HG03520 (cell line): ENCODE measurements at regions not wholly inside any gene's neighbourhood (a gene's known extent, or its start where the extent isn't known, plus 50 kb on each side); places are given as distances from the start of the nearest gene placed in this dataset.
"Not testable (repeated sequence)": the region's sequence is repeated elsewhere in the genome, so short reads cannot be mapped to it uniquely, and the experiment has no call there.

Source experiments
- ATAC-seq: cut with Tn5 transposase; IDR thresholded peaks from one replicate; pipeline ENCODE4 v1.9.1; 2021; ENCODE audit warnings: mild to moderate bottlenecking, moderate library complexity; ENCODE audit not compliant: unreplicated experiment

DNA sequence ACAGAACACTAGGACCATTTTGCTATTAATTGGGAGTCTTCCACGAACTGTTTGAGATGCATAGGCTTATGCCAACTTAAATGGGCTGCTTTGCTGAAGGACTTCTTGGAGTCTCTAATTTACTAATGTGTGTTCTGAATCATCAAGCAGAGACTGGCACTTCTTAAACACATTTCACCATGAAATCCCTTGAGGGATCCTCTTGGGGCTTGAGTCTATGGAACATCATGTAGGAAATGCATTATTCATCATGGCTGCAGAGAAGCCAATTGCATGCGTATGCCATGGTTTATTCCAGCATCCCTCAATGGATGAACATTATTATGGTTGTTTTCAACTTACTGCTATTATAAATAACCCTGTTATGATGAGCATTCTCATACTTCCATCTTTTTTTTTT, 73.4 kb downstream of the FGD2 start:
- ATAC-seq: no peak

DNA sequence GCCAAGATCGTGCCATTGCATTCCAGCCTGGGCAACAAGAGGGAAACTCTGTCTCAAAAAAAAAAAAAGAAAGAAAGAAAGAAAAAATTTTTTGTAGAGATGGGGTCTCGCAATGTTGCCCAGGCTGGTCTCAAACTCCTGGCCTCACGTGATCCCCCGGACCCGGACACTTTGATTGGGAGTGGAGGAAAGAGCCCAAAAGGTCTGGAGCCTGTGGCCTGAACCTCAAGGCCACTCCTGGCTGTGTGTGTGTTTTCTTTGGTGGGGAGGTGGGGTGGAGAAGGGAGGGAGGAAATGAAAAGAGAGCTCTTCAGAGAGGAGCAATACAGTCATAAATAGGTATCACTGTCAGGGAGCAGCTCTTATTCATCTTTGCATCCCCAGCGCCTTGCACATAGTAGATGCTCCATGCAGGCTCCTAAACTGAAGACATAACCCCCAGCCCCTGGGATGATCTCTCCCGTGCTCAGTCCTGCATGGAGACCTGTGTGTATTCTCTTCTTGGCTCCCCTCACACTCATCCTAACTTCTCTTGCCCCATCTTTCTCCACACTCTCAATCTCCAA, 75.7 kb downstream of the FGD2 start:
- no peak for ATAC-seq

DNA sequence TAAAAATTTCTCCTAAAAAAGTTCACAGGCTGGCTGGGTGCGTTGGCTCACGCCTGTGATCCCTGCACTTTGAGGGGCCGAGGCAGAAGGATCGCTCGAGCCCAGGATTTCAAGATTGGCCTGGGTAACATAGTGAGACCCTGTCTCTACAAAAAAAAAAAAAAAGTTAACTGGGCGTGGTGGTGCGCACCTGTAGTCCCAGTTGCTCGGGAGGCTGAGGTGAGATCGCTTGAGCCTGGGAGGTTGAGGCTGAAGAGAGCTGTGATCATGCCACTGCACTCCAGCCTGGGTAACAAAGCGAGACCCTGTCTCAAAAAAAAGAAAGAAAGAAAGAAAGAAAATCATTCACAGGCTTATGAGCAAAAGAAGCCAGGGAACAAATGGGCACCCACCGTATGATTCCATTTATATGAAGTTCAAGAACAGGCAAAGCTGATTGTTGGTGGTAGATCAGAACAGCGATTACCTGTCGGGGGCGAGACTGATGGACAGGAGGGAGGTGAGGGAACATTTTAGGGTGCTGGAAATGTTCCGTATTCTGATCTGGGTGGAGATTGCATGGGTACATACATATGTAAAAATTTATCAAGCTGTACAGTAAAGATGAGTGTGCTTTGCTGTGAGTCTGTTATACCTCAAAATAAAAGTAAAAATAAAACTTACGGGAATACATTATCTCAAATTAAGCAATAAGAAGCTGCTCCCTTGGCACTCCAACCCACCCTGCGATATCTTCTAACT, 77.1 kb downstream of the FGD2 start:
- ATAC-seq: no peak

DNA sequence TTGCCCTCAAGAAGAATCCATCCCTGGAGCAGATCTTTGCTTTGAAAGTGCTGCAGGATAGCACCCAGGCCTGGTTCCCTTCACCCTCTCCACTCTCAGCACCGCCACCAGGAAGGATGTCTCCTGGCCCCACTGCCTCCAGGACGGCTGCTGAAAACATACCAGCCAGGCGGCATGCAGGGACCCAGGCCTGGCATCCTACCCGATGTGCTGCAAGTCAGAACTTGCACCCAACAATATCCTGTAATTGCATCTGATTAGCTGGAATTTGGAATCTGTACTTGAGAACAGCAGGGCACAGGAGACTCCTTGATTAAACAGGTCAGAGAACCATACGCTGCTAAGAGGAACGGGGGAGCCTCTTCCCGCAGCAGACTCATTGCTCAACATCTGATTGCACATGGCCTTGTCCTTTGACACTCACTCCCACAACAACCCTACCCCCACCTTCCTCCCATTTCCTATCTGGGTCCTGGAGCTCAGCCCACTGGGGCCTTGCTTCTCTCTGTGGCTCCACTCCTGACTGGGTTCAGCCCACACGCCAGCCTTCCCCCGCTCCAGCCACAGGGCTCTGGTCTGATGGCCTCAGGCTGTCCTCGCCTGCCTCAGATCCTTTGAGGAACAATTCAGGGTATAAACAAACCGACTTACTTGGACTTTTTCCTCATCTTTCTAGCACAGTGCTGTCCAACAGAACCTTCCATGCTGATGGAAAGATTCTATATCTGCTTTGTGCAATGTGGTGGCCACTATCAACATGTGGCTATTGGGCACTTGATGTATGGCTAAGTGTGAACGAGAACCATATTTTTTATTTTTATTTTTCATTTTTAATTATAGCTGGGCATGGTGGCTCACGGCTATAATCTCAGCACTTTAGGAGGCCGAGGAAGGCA, 78.0 kb downstream of the FGD2 start:
- no peak for ATAC-seq

DNA sequence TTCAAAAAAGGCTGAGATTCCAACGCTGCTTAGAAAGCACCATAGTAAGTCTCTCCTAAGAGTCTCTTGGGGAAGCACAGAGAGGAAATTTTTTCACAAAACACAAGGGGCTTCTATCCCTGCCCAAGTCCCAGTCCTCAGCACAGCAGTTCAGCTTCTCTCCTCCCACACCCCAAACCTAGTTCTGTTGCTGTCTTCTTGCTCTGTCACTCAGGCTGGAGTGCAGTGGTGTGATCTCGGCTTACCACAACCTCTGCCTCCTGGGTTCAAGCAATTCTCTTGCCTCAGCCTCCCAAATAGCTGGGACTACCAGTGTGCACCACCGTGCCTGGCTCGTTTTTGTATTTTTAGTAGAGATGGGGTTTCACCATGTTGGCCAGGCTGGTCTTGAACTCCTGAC, 79.2 kb downstream of the FGD2 start:
- not testable (repeated sequence) for ATAC-seq

DNA sequence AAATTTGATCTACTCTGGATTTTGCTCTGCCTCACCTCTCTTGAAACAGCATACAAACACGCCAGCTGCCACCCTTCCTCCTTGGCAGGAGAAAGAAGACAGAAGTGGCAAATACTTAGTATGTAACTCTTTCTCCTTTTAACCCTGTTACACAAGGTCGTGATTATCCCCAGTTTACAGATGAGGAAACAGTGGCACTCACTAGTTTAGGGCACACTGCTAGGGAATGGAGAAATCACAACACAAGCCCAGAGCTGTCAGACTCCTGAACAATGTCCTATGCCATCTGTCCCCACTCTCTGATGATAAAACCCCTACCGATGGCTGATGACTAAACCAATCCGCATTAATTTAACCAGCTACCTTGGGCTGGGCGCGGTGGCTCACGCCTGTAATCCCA, 79.7 kb downstream of the FGD2 start:
- ATAC-seq: no peak

DNA sequence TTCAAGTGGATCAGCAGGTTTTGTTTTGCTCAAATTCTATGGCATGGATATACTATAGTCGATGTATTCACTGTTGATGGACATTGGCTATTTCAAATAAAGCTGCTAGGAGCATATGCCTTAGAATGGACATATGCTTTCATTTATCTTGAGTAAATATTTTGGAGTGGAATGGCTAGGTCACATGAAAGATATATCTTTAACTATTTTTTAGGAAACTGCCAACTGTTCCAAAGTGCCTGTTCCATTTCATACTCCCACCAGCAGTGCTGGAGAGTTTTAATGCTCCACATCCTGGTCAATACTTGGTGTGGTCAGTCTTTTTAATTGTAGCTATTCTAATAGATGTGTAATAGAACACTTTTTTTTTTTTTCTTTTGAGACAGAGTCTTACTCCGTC, 81.1 kb upstream of the PIM1 start:
- ATAC-seq: no peak

DNA sequence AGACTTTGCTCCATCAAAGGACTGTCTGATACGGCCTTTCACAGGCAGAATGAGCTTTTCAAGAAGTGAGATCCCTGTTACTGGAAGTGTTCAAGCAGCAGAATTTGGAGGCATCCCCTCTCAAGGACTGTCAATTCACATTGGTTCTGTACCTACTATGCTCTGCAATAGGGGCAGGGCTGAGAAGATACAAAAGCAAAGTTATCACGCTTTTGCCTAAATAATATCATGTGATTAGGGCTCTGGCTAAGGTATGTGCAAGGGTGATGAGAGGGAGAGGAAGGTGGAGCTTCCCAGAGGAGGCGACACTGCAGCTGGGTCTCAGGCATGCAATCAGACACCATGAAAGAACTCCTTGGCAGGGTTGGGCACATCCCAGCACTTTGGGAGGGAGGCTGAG, 80.2 kb upstream of the PIM1 start:
- no peak for ATAC-seq

DNA sequence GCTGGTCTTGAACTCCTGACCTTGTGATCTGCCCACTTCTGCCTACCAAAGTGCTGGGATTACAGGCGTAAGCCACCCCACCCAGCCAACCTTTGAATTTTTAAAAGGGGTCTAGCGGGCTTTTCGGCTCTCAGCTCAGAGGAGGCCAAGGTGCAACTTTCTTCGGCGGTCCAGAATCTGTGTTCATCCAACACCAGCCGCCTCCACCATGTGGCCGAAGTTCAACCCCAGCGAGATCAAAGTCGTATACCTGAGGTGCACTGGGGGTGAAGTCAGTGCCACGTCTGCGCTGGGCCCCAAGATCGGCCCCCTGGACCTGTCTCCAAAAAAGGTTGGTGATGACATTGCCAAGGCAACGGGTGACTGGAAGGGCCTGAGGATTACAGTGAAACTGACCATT, 78.8 kb upstream of the PIM1 start:
- not testable (repeated sequence) for ATAC-seq

DNA sequence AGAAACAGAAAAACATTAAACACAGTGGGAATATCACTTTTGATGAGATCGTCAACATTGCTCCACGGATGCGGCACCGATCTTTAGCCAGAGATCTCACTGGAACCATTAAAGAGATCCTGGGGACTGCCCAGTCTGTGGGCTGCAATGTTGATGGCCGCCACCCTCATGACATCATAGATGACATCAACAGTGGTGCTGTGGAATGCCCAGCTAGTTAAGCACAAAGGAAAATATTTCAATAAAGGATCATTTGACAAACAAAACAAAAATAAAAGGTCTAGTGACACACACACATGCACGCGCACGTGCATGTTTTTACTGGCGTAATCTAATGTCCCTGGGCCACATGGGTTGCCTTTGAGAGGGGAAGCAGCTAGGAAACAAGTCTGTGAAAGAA, 78.4 kb upstream of the PIM1 start:
- ATAC-seq: not testable (repeated sequence)

DNA sequence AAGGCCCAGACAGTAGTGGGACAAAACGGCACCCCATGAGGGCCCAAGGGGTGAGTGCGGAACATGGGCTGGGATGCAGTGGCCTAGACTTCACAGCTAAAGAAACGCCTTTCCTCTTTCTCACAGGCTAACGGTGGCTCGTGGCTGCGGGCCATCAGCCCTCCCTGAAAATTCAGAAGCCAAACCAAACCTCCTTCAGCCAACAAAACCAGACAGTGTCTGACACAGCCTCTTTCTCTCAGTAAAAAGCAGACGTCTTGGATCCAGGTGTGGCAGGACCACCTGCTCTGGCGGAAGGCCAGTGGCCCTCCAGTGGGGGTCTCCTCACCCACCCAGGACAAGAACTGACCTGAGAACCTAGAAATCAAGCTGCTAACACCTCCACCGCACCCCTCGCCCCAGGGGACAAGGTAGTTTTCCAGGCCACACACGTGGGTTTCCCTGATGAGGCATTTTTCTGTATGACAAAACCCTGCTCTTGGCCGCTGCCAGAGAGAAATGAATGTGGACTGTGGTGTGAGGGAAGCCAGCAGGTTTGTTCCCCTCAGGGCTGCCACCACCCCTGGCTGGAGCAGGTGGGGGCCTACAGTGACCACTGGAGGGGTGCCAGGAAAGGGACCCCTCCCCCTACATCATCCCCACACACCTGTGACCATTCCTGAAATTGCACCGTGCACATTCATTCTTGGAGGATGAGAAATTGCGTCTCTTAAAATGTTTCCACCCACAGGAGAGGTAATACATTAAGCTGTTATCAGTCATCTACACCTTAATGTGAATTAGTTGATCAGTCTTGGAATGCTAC, 76.8 kb upstream of the PIM1 start:
- no peak for ATAC-seq

DNA sequence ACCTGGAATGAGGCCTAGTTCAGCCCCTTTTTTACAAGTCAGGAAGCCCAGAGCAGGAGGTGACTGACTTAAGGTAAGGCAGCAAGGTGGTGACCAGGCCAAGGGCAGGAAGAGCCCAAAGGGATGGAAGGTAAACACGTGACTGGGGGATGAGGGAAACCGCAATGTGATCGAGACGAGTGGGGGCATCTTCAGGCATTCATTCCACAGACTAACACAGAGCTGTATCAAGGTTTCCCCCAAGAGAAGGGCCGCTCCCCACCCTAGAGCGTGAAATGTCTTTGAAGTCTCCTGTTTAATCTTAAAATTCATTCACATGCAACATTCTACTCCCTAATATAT, 76.3 kb upstream of the PIM1 start:
- no peak for ATAC-seq

DNA sequence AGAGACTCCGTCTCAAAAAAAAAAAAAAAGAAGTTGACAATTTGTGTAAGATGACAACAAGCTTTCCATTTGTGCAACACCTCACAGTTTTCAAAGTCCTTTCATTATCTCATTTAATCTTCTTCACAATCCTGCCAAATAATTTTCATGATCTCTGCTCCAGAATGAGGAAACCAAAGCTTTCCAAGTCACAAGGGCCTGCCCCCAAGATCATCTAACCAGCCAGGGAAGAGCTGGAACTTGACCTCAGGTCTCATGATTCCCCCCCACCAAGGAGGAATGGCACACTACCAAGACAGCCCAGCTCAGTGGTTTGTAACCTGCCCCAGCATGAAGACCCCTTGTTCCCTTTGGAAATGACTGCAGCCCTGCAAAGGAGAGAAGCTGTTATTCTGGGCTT, 74.0 kb upstream of the PIM1 start:
- no peak for ATAC-seq

DNA sequence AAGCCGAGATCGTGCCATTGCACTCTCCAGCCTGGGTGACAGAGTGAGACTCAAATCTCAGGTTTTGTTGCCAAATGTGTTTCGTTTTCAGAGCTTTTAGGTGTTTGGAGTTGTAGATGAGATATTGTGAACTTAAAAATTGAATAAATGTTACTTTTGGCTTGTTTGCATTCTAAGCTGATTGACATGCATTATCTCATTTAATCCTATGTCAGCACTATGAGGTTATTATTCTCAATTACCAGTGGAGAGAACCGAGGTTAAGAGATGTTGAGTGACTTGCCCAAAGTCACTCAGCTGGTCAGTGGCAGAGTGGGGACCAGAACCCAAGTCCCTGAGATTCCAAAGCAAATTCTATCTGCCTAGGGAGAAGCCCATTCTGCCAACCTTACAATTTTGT, 72.6 kb upstream of the PIM1 start:
- no peak for ATAC-seq

DNA sequence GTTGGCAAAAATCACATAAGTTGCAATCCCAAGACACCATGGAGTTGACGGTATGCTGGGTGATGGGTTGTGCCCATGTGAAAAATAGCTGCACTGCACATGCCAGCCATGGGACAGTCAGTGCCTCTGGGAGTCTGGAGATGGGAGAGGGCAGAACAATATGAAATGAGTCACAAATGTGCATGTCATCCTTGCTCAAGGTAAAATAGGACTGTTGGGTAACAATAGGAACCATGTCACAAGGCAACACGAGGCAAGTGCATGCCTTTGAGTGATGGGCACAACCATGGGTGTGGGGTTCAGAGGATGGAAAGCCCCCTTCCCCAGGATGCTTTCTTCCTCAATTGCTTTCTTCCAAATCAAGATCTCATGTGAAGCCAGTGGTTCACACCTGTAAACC, 70.5 kb upstream of the PIM1 start:
- no peak for ATAC-seq

DNA sequence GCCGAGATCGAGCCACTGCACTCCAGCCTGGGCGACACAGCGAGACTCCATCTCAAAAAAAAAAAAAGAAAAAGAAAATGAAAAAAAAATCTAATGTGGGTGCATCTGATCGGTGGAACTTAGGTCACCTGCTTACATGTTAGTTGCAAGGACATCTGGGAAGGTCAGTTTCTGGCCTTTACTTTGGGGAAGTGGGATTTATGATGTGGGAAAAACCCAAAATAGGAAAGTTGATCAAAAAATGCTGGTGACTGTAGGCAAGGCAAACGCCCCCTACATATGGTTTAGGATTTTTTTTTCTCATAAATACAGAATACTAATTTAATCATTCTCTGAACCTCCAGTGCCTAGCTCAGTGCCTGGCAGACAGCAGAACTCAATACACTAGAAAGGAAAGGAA, 69.2 kb upstream of the PIM1 start:
- ATAC-seq: no peak

DNA sequence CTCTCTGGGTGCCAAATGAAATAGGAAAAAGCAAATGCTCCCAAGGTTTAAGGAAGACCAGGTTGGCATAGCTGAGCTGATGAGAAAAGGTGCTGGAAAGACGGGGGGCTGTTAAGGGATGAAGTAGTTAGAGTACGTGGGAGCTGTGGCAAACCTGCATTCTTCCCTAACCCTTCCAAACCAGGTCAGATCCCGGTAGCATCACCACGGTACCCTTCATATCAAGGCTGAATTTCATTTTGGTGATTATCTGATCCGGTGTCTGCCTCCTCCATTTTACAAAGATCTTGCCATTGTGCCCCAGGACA, 68.0 kb upstream of the PIM1 start:
- no peak for ATAC-seq

DNA sequence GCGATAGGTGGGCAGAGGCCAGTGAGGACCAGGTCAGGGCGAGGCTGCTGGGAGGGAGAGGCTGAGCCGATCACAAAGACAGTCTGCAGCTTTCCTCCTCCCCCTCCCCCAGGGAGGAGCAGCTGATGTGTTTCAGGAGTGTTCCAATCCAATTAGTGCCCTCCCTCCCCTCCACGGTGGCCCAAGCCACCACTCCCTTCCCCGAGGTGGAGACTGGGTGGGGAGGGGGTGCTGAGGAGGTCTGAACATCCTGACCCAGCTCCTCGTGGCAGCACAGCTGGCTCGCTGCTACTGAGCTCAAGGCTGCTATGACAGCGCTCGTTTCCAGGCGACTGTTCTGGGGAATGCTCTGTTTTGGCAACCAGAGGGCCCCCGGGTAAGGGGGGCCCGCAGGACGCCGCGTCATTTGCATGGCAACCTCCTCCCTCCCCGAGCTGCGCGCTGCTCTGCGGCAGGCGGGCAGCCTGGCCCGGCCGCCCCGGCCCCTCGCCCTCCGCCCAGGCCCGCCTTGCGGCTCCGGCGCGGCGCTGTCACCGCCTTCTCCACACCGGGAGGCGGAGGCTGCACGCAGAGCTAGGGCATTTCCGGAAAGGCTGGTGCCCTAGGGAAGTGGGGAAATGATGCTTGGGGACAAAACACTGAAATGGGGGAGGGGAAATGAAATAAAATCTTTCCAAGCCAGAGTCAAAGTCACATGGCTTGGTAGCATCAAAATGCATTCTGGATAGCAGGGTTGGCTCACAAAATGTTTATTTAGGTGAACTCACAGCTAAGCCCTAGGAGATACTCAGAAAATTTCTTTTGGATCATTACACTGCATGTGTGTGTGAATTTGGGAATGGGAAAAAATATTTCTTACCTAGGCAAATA, 67.4 kb upstream of the PIM1 start:
- ATAC-seq: peak; percentile 75

DNA sequence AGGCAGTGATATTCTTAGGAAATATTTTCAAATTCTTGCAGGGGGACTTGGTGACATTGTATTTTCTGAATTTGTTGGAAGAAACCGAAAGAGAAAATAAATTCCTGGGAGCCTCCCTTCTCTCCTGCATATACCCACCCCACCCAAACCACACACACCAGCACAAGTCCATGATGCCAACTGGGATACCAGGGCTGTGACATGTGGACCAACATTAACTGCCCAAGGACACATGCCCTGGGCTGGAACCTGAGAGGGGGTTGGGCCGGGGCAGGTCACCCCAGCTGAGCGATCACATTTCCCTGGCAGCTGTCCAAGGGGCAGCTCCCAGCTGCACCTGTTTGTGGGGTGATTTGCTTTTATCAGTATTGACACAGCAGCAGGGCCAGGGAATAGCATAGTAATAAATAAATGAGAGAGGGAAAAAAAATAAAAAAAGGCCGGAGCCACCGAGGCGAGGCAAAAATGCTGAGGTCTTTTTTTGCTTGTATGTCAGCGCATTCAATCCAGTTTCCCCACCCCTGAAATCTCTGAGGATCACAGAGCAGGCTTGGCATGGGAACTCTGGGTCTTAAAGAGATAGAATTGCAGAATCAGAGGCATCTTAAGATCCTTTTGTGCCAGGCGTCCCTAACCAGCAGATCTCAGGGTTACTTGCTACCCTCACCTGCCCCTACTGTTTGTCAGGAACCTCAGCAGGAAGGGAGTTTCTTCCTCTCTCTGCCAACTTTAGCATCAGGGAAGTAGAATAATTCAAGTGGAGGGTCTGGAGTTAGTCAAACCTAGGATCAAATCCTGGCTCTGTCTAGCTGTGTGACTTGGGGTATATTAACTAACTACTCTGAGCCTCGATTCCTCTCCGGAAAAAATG, 66.5 kb upstream of the PIM1 start:
- ATAC-seq: no peak

DNA sequence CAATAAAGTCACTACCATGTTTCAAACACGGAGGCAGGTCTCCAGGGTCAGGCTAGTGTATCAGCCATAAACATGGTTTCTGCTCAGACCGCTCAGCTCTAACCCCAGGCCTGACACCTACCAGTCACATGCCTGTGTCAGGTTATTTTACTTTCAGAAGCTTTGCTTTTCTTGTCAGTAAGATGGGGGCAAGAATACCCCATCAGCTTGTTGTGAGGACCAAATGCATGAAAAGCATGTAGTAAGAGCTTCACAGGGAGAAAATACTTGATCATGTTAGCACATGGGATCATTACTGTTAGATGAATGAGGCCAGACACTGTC, 65.2 kb upstream of the PIM1 start:
- ATAC-seq: no peak
